HEK293T (cell line): ENCODE measurements at regions not wholly inside any gene's neighbourhood (a gene's known extent, or its start where the extent isn't known, plus 50 kb on each side); places are given as distances from the start of the nearest gene placed in this dataset.

Source experiments
- BHLHE40 ChIP-seq: fragments of 450-650 bp; IDR thresholded peaks from 2 replicates; pipeline ENCODE4 v1.6.1; 2016; ENCODE audit warnings: mild to moderate bottlenecking, moderate library complexity, borderline replicate concordance
- CTBP1 ChIP-seq: fragments of 450-650 bp; IDR thresholded peaks from 2 replicates; pipeline ENCODE4 v1.6.1; 2016; ENCODE audit warnings: borderline replicate concordance
- ELF4 ChIP-seq: fragments of 450-650 bp; IDR thresholded peaks from 2 replicates; pipeline ENCODE4 v1.6.1; 2017; ENCODE audit warnings: antibody characterized with exemption
- FOXK2 ChIP-seq: fragments of 450-650 bp; IDR thresholded peaks from 2 replicates; pipeline ENCODE4 v1.6.1; 2016; ENCODE audit warnings: mild to moderate bottlenecking
- FOXM1 ChIP-seq: fragments of 450-650 bp; IDR thresholded peaks from 2 replicates; pipeline ENCODE4 v1.6.1; 2017; ENCODE audit warnings: mild to moderate bottlenecking, borderline replicate concordance
- PKNOX1 ChIP-seq: fragments of 450-650 bp; IDR thresholded peaks from 2 replicates; pipeline ENCODE4 v1.6.1; 2016
- SP1 ChIP-seq: fragments of 450-650 bp; IDR thresholded peaks from 2 replicates; pipeline ENCODE4 v1.6.1; 2017
- TARDBP ChIP-seq: fragments of 450-650 bp; IDR thresholded peaks from 2 replicates; pipeline ENCODE4 v1.6.1; 2016

- TF ChIP-seq PKNOX1 (no peak), FOXM1 (no peak), TARDBP (no peak), BHLHE40 (no peak), SP1 (no peak), ELF4 (no peak), CTBP1 (no peak), FOXK2 (no peak)
Measured at GRCh38 chrX:45404206-45404605, 203.5 kb upstream of the DIPK2B start.
